Spinal cord (tissue), 9 donors: ENCODE measurements at regions not wholly inside any gene's neighbourhood (a gene's known extent, or its start where the extent isn't known, plus 50 kb on each side); places are given as distances from the start of the nearest gene placed in this dataset.

ENCODE experiments used
- DNase-seq, 6 donors: peaks; one replicate each; pipeline versions ENCODE4 v3.0.0 to v3.0.0-alpha.2; 2013 to 2015; ENCODE audit warnings: low spot score in 6 of 6, low read depth in 4 of 6
- H3K27ac ChIP-seq: one replicate; pipeline ENCODE4 v1.5.1; 2013; ENCODE audit warnings: low read depth, low read length, control low read depth
- H3K27me3 ChIP-seq: one replicate; pipeline ENCODE4 v1.6.1; 2013; ENCODE audit warnings: low read length; ENCODE audit not compliant: control insufficient read depth, insufficient read depth
- H3K36me3 ChIP-seq: one replicate; pipeline ENCODE4 v1.6.1; 2013; ENCODE audit warnings: low read length; ENCODE audit not compliant: control insufficient read depth, insufficient read depth
- H3K4me1 ChIP-seq: one replicate; pipeline ENCODE4 v1.6.1; 2013; ENCODE audit warnings: low read length; ENCODE audit not compliant: control insufficient read depth, insufficient read depth
- H3K4me3 ChIP-seq: one replicate; pipeline ENCODE4 v1.5.1; 2013; ENCODE audit warnings: low read depth, low read length, control low read depth
- H3K9me3 ChIP-seq: one replicate; pipeline ENCODE4 v1.6.1; 2013; ENCODE audit warnings: low read length; ENCODE audit not compliant: control insufficient read depth, insufficient read depth
- WGBS: methylation state at CpG from one replicate; pipeline ENCODE4 v1.1.5; 2013; ENCODE audit warnings: missing lambda C conversion rate; ENCODE audit not compliant: insufficient coverage; 5-methylcytosine and 5-hydroxymethylcytosine counted together
- donor health status: healthy.

- 96% methylated on average over 4 of the region's 4 CpGs for WGBS
- H3K27me3 ChIP-seq = no peaks in the 10 kb centered on the region
- H3K4me3 ChIP-seq = no peak overlapping the region
- no peaks in the 10 kb centered on the region for H3K9me3 ChIP-seq
- H3K36me3 ChIP-seq = no peaks in the 10 kb centered on the region
- no peak overlapping the region for H3K27ac ChIP-seq
- no peaks in the 10 kb centered on the region for H3K4me1 ChIP-seq
- no peak for DNase-seq
Measured at GRCh38 chr7:22571766-22572165, 71.8 kb upstream of the STEAP1B start.

DNA sequence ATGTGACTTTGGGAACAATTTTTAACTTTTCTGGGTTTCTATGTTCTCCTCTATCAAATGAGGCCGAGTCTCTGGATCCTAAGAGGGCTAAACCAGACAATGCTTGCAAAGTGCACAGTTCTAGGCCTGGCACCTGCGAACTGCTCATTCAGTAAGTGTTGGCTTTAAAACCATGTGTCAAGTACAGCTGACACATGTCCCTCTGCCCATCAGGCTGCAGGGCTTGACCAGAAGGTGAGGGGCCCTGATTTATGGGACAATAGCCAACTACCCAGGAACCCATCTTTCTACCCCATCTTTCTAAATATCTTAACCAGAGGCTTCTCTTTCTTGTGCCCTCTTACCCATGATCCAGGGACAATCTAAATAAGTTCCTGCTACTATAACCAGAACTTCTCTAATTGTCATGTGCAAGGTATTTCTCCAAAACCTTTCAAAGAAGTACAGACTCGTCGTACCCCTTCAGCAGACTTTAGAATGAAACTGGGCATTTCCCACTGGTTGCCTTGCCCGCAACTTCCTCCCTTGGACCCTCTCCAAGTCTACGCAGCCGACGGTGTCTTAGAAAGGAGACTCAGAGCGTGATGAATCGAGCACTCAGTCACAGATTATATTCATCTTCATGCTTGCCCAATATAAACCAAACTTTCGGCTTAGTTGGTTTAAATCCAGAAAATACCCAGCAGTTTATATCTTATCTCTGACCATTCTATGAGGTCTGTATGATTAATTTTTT lies 69.8 kb upstream of the STEAP1B start:
- WGBS = 43% methylated on average over 10 of the region's 11 CpGs
- Histone ChIP-seq H3K36me3 (no peaks in the 10 kb centered on the region), H3K4me1 (peaks cover 12% of the 10 kb centered on the region), H3K27ac (no peak overlapping the region), H3K4me3 (no peak overlapping the region), H3K27me3 (no peaks in the 10 kb centered on the region), H3K9me3 (no peaks in the 10 kb centered on the region)
- DNase-seq = peak in 2 of 6 donors; percentile 31 to 34

DNA sequence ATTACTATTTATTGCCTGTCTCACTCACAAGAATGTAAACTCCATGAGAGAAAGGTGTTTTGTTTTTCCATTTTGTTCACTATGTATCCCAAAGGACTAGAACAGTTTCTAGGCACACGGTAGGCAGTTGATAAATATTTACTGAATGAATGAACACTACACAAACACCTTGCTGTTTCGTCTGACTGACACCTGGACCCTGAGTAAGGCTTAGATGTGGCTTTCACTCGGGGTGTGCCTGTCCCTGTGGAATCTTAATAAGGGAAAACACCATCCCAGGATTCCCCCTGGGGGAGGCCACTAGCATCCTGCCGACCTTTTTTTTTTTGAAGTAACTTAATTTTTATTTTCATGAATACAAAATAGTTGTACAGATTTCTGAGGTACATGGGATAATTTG lies 66.6 kb upstream of the STEAP1B start:
- Histone ChIP-seq H3K27me3 (no peaks in the 10 kb centered on the region), H3K27ac (no peak overlapping the region), H3K9me3 (no peaks in the 10 kb centered on the region), H3K4me3 (no peak overlapping the region), H3K4me1 (peaks cover 30% of the 10 kb centered on the region), H3K36me3 (no peaks in the 10 kb centered on the region)
- no peak for DNase-seq
- no CpG with 5 or more reads among the region's 4 CpGs for WGBS

GRCh38 chr7:22566176-22566575 lies 66.2 kb upstream of the STEAP1B start:
- no peaks in the 10 kb centered on the region for H3K36me3 ChIP-seq
- H3K4me1 ChIP-seq = peaks cover 34% of the 10 kb centered on the region
- no peaks in the 10 kb centered on the region for H3K27me3 ChIP-seq
- WGBS = 88% methylated on average over 4 of the region's 4 CpGs
- DNase-seq = no peak
- H3K9me3 ChIP-seq = no peaks in the 10 kb centered on the region
- no peak overlapping the region for H3K4me3 ChIP-seq
- H3K27ac ChIP-seq = no peak overlapping the region

GRCh38 chr7:22565315-22565811 lies 65.4 kb upstream of the STEAP1B start:
- Histone ChIP-seq H3K4me3 (no peak overlapping the region), H3K4me1 (peaks cover 35% of the 10 kb centered on the region), H3K27me3 (no peaks in the 10 kb centered on the region), H3K36me3 (no peaks in the 10 kb centered on the region), H3K9me3 (no peaks in the 10 kb centered on the region), H3K27ac (no peak overlapping the region)
- 40% methylated on average over 1 of the region's 1 CpG for WGBS
- peak in 2 of 6 donors; percentile 59 to 66 for DNase-seq

DNA sequence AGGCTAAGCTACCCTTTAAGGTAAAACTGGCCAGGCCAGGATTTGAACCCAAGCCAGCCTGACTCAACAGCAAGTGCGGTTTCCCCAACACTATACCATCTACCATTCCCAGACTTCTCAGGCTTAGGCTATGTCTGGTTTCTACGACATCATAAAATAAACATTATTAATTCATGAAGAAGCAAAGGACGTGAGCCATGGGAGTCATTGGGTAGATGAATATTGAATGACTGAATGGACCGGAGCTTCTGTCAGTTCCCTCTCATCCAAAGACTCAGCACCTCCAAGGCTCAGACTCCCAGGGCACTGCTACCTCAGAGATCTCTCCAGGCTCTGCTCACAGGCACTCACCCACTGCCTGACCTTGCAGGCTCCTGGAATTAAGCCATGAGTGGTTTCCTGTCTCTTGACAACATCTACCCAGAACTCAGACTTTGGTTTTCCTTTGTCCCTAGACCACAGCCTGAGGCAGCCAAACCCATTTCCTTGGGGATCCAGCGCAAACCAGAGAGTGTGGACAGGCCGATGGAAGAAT lies 64.6 kb upstream of the STEAP1B start:
- no peaks in the 10 kb centered on the region for H3K9me3 ChIP-seq
- DNase-seq = no peak
- H3K27ac ChIP-seq = no peak overlapping the region
- H3K4me1 ChIP-seq = peaks cover 35% of the 10 kb centered on the region
- no peaks in the 10 kb centered on the region for H3K36me3 ChIP-seq
- 85% methylated on average over 3 of the region's 6 CpGs for WGBS
- no peaks in the 10 kb centered on the region for H3K27me3 ChIP-seq
- no peak overlapping the region for H3K4me3 ChIP-seq

DNA sequence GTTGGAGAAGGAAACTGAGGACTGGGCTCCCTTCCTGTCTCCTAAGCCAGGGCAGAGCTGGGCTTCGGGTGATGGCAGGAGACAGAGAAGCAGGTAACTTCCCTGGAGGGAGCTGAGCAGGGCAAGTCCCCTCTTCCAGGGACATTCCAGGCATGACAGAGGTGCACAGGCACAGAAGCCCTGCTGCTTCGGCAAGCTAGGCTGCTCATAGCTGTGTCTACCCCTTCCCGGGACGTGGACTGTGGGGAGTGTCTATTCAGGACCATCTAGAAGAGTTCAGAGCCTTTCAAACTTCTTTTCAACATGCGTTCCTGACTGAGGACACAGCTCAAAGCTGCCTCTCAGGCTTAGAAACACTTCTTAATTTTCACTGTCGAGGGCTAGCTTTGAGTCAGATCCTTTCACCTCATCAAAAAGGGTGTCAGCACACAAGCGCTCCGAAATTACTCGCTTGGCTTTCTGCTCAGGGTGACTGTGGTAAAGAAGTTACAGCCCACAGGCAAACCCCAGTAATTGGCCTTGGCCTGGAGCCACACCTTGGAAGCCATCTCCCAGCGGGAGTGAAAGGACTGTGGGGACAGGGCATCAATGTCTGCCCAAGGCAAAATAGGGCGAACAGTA lies 63.7 kb upstream of the STEAP1B start:
- H3K4me3 ChIP-seq = no peak overlapping the region
- H3K4me1 ChIP-seq = peaks cover 35% of the 10 kb centered on the region
- no peaks in the 10 kb centered on the region for H3K27me3 ChIP-seq
- DNase-seq = peak in 1 of 6 donors; percentile 15
- no peaks in the 10 kb centered on the region for H3K36me3 ChIP-seq
- H3K27ac ChIP-seq = peak overlapping the region; percentile 27
- H3K9me3 ChIP-seq = no peaks in the 10 kb centered on the region
- WGBS = 39% methylated on average over 7 of the region's 11 CpGs

DNA sequence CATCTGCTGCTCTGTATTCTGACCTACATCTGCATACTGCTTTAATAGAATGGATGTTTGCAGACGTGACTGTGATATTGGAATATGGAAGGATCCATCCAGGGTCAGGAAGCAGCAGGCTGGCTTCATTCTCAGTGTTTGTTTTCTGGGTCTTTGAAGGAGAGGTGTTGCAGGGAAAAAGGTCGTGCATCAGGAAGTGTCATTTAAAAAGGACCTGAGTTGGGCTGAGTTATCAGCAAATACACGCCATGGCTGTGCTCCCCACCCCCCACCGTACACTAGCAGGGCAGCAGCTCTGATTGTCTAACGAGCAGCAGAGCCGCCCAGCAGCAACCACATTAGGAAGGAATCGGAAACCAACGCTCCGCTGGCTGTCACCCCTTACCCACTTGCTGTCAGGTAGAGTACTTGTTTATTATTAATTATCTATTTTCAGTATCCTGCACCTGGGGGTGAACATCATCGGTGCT lies 63.1 kb upstream of the STEAP1B start:
- H3K36me3 ChIP-seq = no peaks in the 10 kb centered on the region
- peak in 2 of 6 donors; percentile 52 to 77 for DNase-seq
- no peaks in the 10 kb centered on the region for H3K27me3 ChIP-seq
- H3K27ac ChIP-seq = no peak overlapping the region
- H3K4me1 ChIP-seq = peaks cover 35% of the 10 kb centered on the region
- H3K4me3 ChIP-seq = no peak overlapping the region
- no peaks in the 10 kb centered on the region for H3K9me3 ChIP-seq
- no CpG with 5 or more reads among the region's 10 CpGs for WGBS

- no peaks in the 10 kb centered on the region for H3K27me3 ChIP-seq
- H3K4me1 ChIP-seq = peaks cover 35% of the 10 kb centered on the region
- H3K27ac ChIP-seq = peak overlapping the region; percentile 36
- no peaks in the 10 kb centered on the region for H3K36me3 ChIP-seq
- H3K4me3 ChIP-seq = no peak overlapping the region
- H3K9me3 ChIP-seq = no peaks in the 10 kb centered on the region
- WGBS = 100% methylated on average over 1 of the region's 5 CpGs
- no peak for DNase-seq
Measured at GRCh38 chr7:22561895-22562593, 62.1 kb upstream of the STEAP1B start.
